K562 (cell line): ENCODE measurements at regions not wholly inside any gene's neighbourhood (a gene's known extent, or its start where the extent isn't known, plus 50 kb on each side); places are given as distances from the start of the nearest gene placed in this dataset.

Experiments used
- CBX1 ChIP-seq: sonication (generic); IDR thresholded peaks from 2 replicates; pipeline ENCODE4 v1.6.1; 2016; ENCODE audit warnings: antibody characterized with exemption, low read depth, mild to moderate bottlenecking
- DACH1 ChIP-seq: fragments of 450-650 bp; IDR thresholded peaks from 2 replicates; pipeline ENCODE4 v1.6.1; 2018; ENCODE audit not compliant: partially characterized antibody
- FOXO4 ChIP-seq: fragments of 450-650 bp; formaldehyde crosslinking; IDR thresholded peaks from 2 replicates; pipeline ENCODE4 v1.4.0; 2020; ENCODE audit warnings: mild to moderate bottlenecking, moderate library complexity
- IRF9 ChIP-seq: fragments of 450-650 bp; IDR thresholded peaks from 2 replicates; pipeline ENCODE4 v1.6.1; 2016; ENCODE audit warnings: missing biosample characterization, missing genetic modification characterization
- MAFK ChIP-seq: IDR thresholded peaks from 2 replicates; pipeline ENCODE4 v1.6.1; 2011; ENCODE audit warnings: low read length, improper control_type of control experiment
- NBN ChIP-seq: fragments of 450-650 bp; IDR thresholded peaks from 2 replicates; pipeline ENCODE4 v1.6.1; 2016; ENCODE audit warnings: low read depth, mild to moderate bottlenecking
- RAD21 ChIP-seq, 2 experiments: fragments of 250-450 bp in 1 of 2; fragments of 450-650 bp in 1 of 2; sonication (Bioruptor Pico) in 1 of 2; formaldehyde crosslinking in 1 of 2; IDR thresholded peaks in 1 of 2; conservative IDR thresholded peaks in 1 of 2; 2 replicates each; pipeline versions ENCODE4 v1.4.0 to v1.8.0; 2020 to 2022; ENCODE audit warnings: mild to moderate bottlenecking in 2 of 2, moderate library complexity in 1 of 2
- RAD51 ChIP-seq: fragments of 450-650 bp; IDR thresholded peaks from 2 replicates; pipeline ENCODE4 v1.7.1; 2016; ENCODE audit warnings: low read depth, mild to moderate bottlenecking, borderline replicate concordance
- SMAD1 ChIP-seq: fragments of 150-350 bp; IDR thresholded peaks from 2 replicates; pipeline ENCODE4 v1.6.1; 2014; ENCODE audit warnings: low read length, low read depth; ENCODE audit not compliant: partially characterized antibody
- SNIP1 ChIP-seq: fragments of 450-650 bp; IDR thresholded peaks from 2 replicates; pipeline ENCODE4 v1.7.1; 2017; ENCODE audit warnings: low read depth, mild to moderate bottlenecking
- SRSF9 ChIP-seq: fragments of 200-400 bp; formaldehyde crosslinking; IDR thresholded peaks from 2 replicates; pipeline ENCODE4 v1.6.1; 2017; ENCODE audit warnings: low read depth, low read length, borderline replicate concordance
- TBL1XR1 ChIP-seq, 2 experiments: IDR thresholded peaks; 2 replicates each; pipeline ENCODE4 v1.6.1; 2012; ENCODE audit warnings: improper control_type of control experiment in 2 of 2, low read length in 2 of 2, mild to moderate bottlenecking in 1 of 2
- TFAM ChIP-seq: fragments of 250-450 bp; sonication (Bioruptor Pico); conservative IDR thresholded peaks from 2 replicates; pipeline ENCODE4 v1.5.0; 2021; ENCODE audit warnings: mild to moderate bottlenecking, moderate library complexity
- ZNF212 ChIP-seq: fragments of 450-650 bp; formaldehyde crosslinking; IDR thresholded peaks from 2 replicates; pipeline ENCODE4 v1.4.0; 2020; ENCODE audit warnings: mild to moderate bottlenecking
- ZNF384 ChIP-seq: IDR thresholded peaks from 2 replicates; pipeline ENCODE4 v1.6.1; 2012; ENCODE audit warnings: low read depth, low read length, improper control_type of control experiment
- ZNF395 ChIP-seq: fragments of 200-800 bp; sonication (Bioruptor generic); IDR thresholded peaks from 2 replicates; pipeline ENCODE4 v1.6.1; 2017; ENCODE audit warnings: missing genetic modification characterization, missing compliant biosample characterization
- TF ChIP-seq, protein P1 (sequence below): sonication (generic); IDR thresholded peaks from 2 replicates; pipeline ENCODE4 v1.6.1; 2016
- TF ChIP-seq, protein P2 (sequence below), 3 experiments: IDR thresholded peaks in 2 of 3; conservative IDR thresholded peaks in 1 of 3; 2 replicates each; pipeline ENCODE4 v1.5.1; 2011 to 2012; ENCODE audit warnings: low read length in 3 of 3, mild to moderate bottlenecking in 3 of 3, control low read depth in 2 of 3, improper control_type of control experiment in 1 of 3, inconsistent platforms in 1 of 3, low read depth in 1 of 3, mixed read lengths in 1 of 3, moderate library complexity in 1 of 3; ENCODE audit not compliant: insufficient read depth in 2 of 3
- TF ChIP-seq, protein P3 (sequence below): fragments of 450-650 bp; formaldehyde crosslinking; IDR thresholded peaks from 2 replicates; pipeline ENCODE4 v1.4.0; 2020; ENCODE audit warnings: mild to moderate bottlenecking, mixed read lengths

DNA sequence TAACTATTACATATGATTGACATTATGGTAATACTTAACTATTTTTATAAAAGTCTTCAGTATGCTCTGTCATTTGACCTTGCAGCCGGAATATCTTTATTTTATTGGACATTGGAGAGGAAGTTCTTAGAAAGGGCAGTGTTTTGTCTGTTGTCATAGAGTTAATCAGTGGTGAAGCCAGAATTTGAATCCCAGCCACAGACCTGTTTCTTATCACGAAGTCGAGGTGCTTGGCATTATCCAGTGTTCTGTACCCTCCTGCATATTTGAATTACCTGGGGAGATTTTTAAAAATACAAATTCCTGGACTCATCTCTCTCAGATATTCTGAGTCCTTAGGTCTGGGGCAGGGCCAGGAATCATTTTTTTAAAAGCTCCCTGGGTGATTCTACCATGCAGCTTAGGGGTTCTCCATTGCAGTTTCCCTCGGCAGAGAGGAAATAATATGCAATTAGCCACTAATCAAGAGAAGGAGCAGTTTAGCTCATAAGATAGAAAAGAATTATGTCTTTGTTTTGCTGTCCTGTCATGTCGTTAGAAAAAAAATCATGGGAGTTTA lies 195.6 kb upstream of the CFAP20DC start (continued):
- TF ChIP-seq, protein P1, sequence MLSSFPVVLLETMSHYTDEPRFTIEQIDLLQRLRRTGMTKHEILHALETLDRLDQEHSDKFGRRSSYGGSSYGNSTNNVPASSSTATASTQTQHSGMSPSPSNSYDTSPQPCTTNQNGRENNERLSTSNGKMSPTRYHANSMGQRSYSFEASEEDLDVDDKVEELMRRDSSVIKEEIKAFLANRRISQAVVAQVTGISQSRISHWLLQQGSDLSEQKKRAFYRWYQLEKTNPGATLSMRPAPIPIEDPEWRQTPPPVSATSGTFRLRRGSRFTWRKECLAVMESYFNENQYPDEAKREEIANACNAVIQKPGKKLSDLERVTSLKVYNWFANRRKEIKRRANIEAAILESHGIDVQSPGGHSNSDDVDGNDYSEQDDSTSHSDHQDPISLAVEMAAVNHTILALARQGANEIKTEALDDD: no peak
- TF ChIP-seq ZNF384 (no peak), RAD51 (no peak), IRF9 (tag) (no peak), MAFK (no peak), RAD21 (CRISPR knock-in tag; conservative IDR thresholded peaks at IDR 0.05 in 1 of 2, IDR thresholded peaks at IDR 0.05 in 1 of 2) (no peak), ZNF212 (CRISPR knock-in tag) (no peak), TBL1XR1 (IDR thresholded peaks at IDR 0.05; ENCODE audit: low read length in 2 of 2) (no peak), FOXO4 (CRISPR knock-in tag) (no peak), SNIP1 (no peak), NBN (no peak), TFAM (CRISPR knock-in tag) (no peak), SRSF9 (no peak), DACH1 (no peak), CBX1 (no peak), ZNF395 (no peak), SMAD1 (no peak)
- TF ChIP-seq, protein P2, sequence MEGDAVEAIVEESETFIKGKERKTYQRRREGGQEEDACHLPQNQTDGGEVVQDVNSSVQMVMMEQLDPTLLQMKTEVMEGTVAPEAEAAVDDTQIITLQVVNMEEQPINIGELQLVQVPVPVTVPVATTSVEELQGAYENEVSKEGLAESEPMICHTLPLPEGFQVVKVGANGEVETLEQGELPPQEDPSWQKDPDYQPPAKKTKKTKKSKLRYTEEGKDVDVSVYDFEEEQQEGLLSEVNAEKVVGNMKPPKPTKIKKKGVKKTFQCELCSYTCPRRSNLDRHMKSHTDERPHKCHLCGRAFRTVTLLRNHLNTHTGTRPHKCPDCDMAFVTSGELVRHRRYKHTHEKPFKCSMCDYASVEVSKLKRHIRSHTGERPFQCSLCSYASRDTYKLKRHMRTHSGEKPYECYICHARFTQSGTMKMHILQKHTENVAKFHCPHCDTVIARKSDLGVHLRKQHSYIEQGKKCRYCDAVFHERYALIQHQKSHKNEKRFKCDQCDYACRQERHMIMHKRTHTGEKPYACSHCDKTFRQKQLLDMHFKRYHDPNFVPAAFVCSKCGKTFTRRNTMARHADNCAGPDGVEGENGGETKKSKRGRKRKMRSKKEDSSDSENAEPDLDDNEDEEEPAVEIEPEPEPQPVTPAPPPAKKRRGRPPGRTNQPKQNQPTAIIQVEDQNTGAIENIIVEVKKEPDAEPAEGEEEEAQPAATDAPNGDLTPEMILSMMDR (IDR thresholded peaks at IDR 0.05 in 2 of 3, conservative IDR thresholded peaks at IDR 0.05 in 1 of 3; ENCODE audit: insufficient read depth in 2 of 3, low read depth in 1 of 3, low read length in 3 of 3): no peak
- TF ChIP-seq, protein P3, sequence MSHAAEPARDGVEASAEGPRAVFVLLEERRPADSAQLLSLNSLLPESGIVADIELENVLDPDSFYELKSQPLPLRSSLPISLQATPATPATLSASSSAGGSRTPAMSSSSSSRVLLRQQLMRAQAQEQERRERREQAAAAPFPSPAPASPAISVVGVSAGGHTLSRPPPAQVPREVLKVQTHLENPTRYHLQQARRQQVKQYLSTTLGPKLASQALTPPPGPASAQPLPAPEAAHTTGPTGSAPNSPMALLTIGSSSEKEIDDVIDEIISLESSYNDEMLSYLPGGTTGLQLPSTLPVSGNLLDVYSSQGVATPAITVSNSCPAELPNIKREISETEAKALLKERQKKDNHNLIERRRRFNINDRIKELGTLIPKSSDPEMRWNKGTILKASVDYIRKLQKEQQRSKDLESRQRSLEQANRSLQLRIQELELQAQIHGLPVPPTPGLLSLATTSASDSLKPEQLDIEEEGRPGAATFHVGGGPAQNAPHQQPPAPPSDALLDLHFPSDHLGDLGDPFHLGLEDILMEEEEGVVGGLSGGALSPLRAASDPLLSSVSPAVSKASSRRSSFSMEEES: no peak
